ENCODE measurements at regions not wholly inside any gene's neighbourhood (a gene's known extent, or its start where the extent isn't known, plus 50 kb on each side); places are given as distances from the start of the nearest gene placed in this dataset.

- DNase-seq (ENCODE audit: low spot score): no peak
- H3K4me1 Mint-ChIP-seq (ENCODE audit: low read depth): peaks cover 8% of the 10 kb centered on the region
- TF ChIP-seq, protein P1, sequence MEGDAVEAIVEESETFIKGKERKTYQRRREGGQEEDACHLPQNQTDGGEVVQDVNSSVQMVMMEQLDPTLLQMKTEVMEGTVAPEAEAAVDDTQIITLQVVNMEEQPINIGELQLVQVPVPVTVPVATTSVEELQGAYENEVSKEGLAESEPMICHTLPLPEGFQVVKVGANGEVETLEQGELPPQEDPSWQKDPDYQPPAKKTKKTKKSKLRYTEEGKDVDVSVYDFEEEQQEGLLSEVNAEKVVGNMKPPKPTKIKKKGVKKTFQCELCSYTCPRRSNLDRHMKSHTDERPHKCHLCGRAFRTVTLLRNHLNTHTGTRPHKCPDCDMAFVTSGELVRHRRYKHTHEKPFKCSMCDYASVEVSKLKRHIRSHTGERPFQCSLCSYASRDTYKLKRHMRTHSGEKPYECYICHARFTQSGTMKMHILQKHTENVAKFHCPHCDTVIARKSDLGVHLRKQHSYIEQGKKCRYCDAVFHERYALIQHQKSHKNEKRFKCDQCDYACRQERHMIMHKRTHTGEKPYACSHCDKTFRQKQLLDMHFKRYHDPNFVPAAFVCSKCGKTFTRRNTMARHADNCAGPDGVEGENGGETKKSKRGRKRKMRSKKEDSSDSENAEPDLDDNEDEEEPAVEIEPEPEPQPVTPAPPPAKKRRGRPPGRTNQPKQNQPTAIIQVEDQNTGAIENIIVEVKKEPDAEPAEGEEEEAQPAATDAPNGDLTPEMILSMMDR (IDR thresholded peaks at IDR 0.05): no peak
- peaks cover 21% of the 10 kb centered on the region for H3K27me3 Mint-ChIP-seq (ENCODE audit: low read depth)
- H3K9me3 Mint-ChIP-seq (ENCODE audit: low read depth): no peaks in the 10 kb centered on the region
- no peak overlapping the region for H3K27ac Mint-ChIP-seq (ENCODE audit: unreplicated experiment)
- no peak overlapping the region for H3K4me3 Mint-ChIP-seq (ENCODE audit: unreplicated experiment)
- no peaks in the 10 kb centered on the region for H3K36me3 Mint-ChIP-seq (ENCODE audit: low read depth)
These were observed 65.7 kb upstream of the SSX2IP start for GRCh38 chr1:84756001-84756400.

- Mint-ChIP-seq H3K27ac (ENCODE audit: unreplicated experiment) (no peak overlapping the region), H3K9me3 (ENCODE audit: low read depth) (no peaks in the 10 kb centered on the region), H3K4me3 (ENCODE audit: unreplicated experiment) (no peak overlapping the region), H3K36me3 (ENCODE audit: low read depth) (no peaks in the 10 kb centered on the region), H3K27me3 (ENCODE audit: low read depth) (peaks cover 23% of the 10 kb centered on the region), H3K4me1 (ENCODE audit: low read depth) (peaks cover 8% of the 10 kb centered on the region)
- TF ChIP-seq, protein P1 (IDR thresholded peaks at IDR 0.05): no peak
- no peak for DNase-seq (ENCODE audit: low spot score)
These were observed 65.0 kb upstream of the SSX2IP start for GRCh38 chr1:84755216-84755615.

DNA sequence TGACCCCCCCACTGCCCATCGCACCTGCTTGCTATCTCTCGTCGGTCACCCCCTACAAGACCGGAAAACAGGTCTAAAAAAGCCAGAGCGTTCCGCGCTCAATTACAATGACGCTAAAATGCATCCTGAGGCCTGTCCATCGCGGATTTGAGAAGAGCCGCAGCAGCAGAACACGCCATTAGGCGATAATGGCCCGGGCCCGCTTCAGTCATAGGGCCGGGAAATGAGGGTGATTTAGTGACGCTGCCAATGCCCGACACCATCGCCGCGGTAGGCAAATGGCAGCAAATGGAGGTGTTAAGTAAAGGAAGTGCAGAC lies 64.1 kb upstream of the SSX2IP start:
- Mint-ChIP-seq H3K27ac (ENCODE audit: unreplicated experiment) (no peak overlapping the region), H3K36me3 (ENCODE audit: low read depth) (no peaks in the 10 kb centered on the region), H3K4me1 (ENCODE audit: low read depth) (peaks cover 8% of the 10 kb centered on the region), H3K27me3 (ENCODE audit: low read depth) (peaks cover 23% of the 10 kb centered on the region), H3K4me3 (ENCODE audit: unreplicated experiment) (no peak overlapping the region), H3K9me3 (ENCODE audit: low read depth) (no peaks in the 10 kb centered on the region)
- TF ChIP-seq, protein P1 (IDR thresholded peaks at IDR 0.05): no peak
- no peak for DNase-seq (ENCODE audit: low spot score)

- TF ChIP-seq, protein P1 (IDR thresholded peaks at IDR 0.05): peak; percentile 99
- Mint-ChIP-seq H3K27me3 (ENCODE audit: low read depth) (peaks cover 19% of the 10 kb centered on the region), H3K4me1 (ENCODE audit: low read depth) (peaks cover 4% of the 10 kb centered on the region), H3K27ac (ENCODE audit: unreplicated experiment) (no peak overlapping the region), H3K36me3 (ENCODE audit: low read depth) (no peaks in the 10 kb centered on the region), H3K4me3 (ENCODE audit: unreplicated experiment) (no peak overlapping the region), H3K9me3 (ENCODE audit: low read depth) (no peaks in the 10 kb centered on the region)
- DNase-seq (ENCODE audit: low spot score): no peak
These were observed 63.5 kb upstream of the SSX2IP start for GRCh38 chr1:84753516-84754385.

GRCh38 chr1:84750110-84750730 lies 60.0 kb upstream of the SSX2IP start:
- Mint-ChIP-seq H3K27me3 (ENCODE audit: low read depth) (peaks cover 16% of the 10 kb centered on the region), H3K4me1 (ENCODE audit: low read depth) (peaks cover 3% of the 10 kb centered on the region), H3K4me3 (ENCODE audit: unreplicated experiment) (no peak overlapping the region), H3K27ac (ENCODE audit: unreplicated experiment) (no peak overlapping the region), H3K36me3 (ENCODE audit: low read depth) (no peaks in the 10 kb centered on the region), H3K9me3 (ENCODE audit: low read depth) (no peaks in the 10 kb centered on the region)
- TF ChIP-seq, protein P1 (IDR thresholded peaks at IDR 0.05): no peak
- DNase-seq (ENCODE audit: low spot score): no peak

Data from chondrocyte (in vitro differentiated cells).